Heart left ventricle (tissue), 16 donors: ENCODE measurements at regions not wholly inside any gene's neighbourhood (a gene's known extent, or its start where the extent isn't known, plus 50 kb on each side); places are given as distances from the start of the nearest gene placed in this dataset.

Source experiments
- ATAC-seq, 4 donors: fragments of 200-7000 bp; cut with Tn5 transposase; one replicate each; pipeline ENCODE4 v1.9.1; 2020 to 2022; ENCODE audit warnings: moderate library complexity in 4 of 4, mild to moderate bottlenecking in 3 of 4, moderate number of reproducible peaks in 1 of 4
- DNase-seq, 5 donors: peaks; one replicate each; pipeline ENCODE4 v3.0.0-alpha.2; 2020
- H3K27ac ChIP-seq, 12 donors: fragments of 200-600 bp; sonication (generic) in 4 of 12; one replicate each; pipeline versions ENCODE4 v1.5.0 to v1.8.0; 2016 to 2022; ENCODE audit warnings: mild to moderate bottlenecking in 2 of 12
- H3K27me3 ChIP-seq, 9 donors: fragments of 200-600 bp; sonication (generic) in 2 of 9; one replicate each; pipeline versions ENCODE4 v1.5.1 to v1.8.0; 2016 to 2022; ENCODE audit warnings: mild to moderate bottlenecking in 3 of 9
- H3K36me3 ChIP-seq, 9 donors: fragments of 200-600 bp; sonication (generic) in 2 of 9; one replicate each; pipeline versions ENCODE4 v1.5.0 to v1.8.0; 2018 to 2022; ENCODE audit warnings: mild to moderate bottlenecking in 2 of 9
- H3K4me1 ChIP-seq, 12 donors: fragments of 200-600 bp; sonication (generic) in 4 of 12; one replicate each; pipeline versions ENCODE4 v1.5.0 to v1.8.0; 2016 to 2022; ENCODE audit warnings: mild to moderate bottlenecking in 3 of 12
- H3K4me3 ChIP-seq, 12 donors: fragments of 200-600 bp; sonication (generic) in 4 of 12; one replicate each; pipeline versions ENCODE4 v1.5.0 to v1.8.0; 2017 to 2022; ENCODE audit warnings: mild to moderate bottlenecking in 9 of 12, moderate library complexity in 4 of 12
- H3K9me3 ChIP-seq, 12 donors: fragments of 200-600 bp; sonication (generic) in 4 of 12; one replicate each; pipeline versions ENCODE4 v1.5.0 to v1.8.0; 2016 to 2022; ENCODE audit warnings: mild to moderate bottlenecking in 1 of 12
- POLR2A ChIP-seq, 2 donors: fragments of 450-650 bp; IDR thresholded peaks; one replicate each; pipeline ENCODE4 v1.6.1; 2017; ENCODE audit warnings: antibody characterized with exemption in 2 of 2, mild to moderate bottlenecking in 2 of 2, moderate library complexity in 2 of 2
- WGBS, 4 donors: extraction: QIAGEN DNeasy Blood & Tissue Kit in 2 of 4; methylation state at CpG; one replicate each; pipeline versions ENCODE4 v1.1.5 to v1.1.7; 2013 to 2018; 5-methylcytosine and 5-hydroxymethylcytosine counted together
- intact Hi-C, 10 donors: fragments of 100-400 bp; cut with DNase I; formaldehyde crosslinking; loops; one replicate each; pipeline versions ENCODE4 v1.11.1 to v1.14.2; 2022
- TF ChIP-seq, protein P1 (sequence below), 12 donors: fragments of 200-600 bp; sonication (generic) in 4 of 12; IDR thresholded peaks; one replicate each; pipeline versions ENCODE4 v1.5.0 to v1.8.0; 2018 to 2022; ENCODE audit warnings: antibody characterized with exemption in 12 of 12, mild to moderate bottlenecking in 5 of 12
- donor health status: ischemic (EF 13 %, LVEDD 7.1; RV severe dilation, severe dysfunction).
- donor health status: healthy with polysubstance abuse.
- donor health status: DM: no; HTN: yes; CAD: no.
- donor health status: DM: no; HTN: no; CAD: no.
- donor health status: ischemic (EF 25% LVEDD 6.9; RV normal size, moderate dysfunction).
- donor health status: ischemic (EF 25% LVEDD 5.7; RV mildly dilated, moderate dysfunction).
- donor health status: healthy.
- donor health status: DM: yes; HTN: yes; CAD: no.
- donor health status: ischemic (EF 35%, LVEDD 5.7; RV mildly dilated, moderate dysfunction).
- donor health status: nonischemic (EF 11% LVEDD 7.7; RV severe dilation, severe dysfunction).
- donor health status: DM: yes; HTN: yes; CAD: no.
- donor health status: PGD.
- donor health status: ischemic (EF 29% LVEDD 5.4; RV normal size, mild dysfunction).
- donor health status: nonischemic (EF 23%, LVEDD 6.1; RV moderate dilation, normal function).

GRCh38 chrX:147737690-147738089 is 174.0 kb upstream of the FMR1 start:
- H3K36me3 ChIP-seq = no peaks in the 10 kb centered on the region
- TF ChIP-seq, protein P1, sequence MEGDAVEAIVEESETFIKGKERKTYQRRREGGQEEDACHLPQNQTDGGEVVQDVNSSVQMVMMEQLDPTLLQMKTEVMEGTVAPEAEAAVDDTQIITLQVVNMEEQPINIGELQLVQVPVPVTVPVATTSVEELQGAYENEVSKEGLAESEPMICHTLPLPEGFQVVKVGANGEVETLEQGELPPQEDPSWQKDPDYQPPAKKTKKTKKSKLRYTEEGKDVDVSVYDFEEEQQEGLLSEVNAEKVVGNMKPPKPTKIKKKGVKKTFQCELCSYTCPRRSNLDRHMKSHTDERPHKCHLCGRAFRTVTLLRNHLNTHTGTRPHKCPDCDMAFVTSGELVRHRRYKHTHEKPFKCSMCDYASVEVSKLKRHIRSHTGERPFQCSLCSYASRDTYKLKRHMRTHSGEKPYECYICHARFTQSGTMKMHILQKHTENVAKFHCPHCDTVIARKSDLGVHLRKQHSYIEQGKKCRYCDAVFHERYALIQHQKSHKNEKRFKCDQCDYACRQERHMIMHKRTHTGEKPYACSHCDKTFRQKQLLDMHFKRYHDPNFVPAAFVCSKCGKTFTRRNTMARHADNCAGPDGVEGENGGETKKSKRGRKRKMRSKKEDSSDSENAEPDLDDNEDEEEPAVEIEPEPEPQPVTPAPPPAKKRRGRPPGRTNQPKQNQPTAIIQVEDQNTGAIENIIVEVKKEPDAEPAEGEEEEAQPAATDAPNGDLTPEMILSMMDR (IDR thresholded peaks at IDR 0.05) = no peak
- TF ChIP-seq POLR2A (IDR thresholded peaks at IDR 0.05) = no peak
- intact Hi-C loops = no loop called here
- H3K4me1 ChIP-seq = no peaks in the 10 kb centered on the region
- H3K9me3 ChIP-seq = no peaks in the 10 kb centered on the region
- 52 to 83% (median 78%) methylated on average over 3 of the region's 3 CpGs for WGBS, 4 donors
- H3K27me3 ChIP-seq = no peaks in the 10 kb centered on the region
- DNase-seq (no peak), ATAC-seq (no peak)
- no peak overlapping the region for H3K27ac ChIP-seq
- H3K4me3 ChIP-seq = no peak overlapping the region

- H3K36me3 ChIP-seq = no peaks in the 10 kb centered on the region
- H3K4me3 ChIP-seq = no peak overlapping the region
- no peaks in the 10 kb centered on the region for H3K27me3 ChIP-seq
- no peak overlapping the region for H3K27ac ChIP-seq
- TF ChIP-seq POLR2A (IDR thresholded peaks at IDR 0.05) = no peak
- TF ChIP-seq, protein P1 (IDR thresholded peaks at IDR 0.05) = no peak
- H3K9me3 ChIP-seq = no peaks in the 10 kb centered on the region
- 38 to 59% (median 46%) methylated on average over 3 of the region's 3 CpGs for WGBS, 4 donors
- intact Hi-C loops = no loop called here
- no peak for DNase-seq
- no peak for ATAC-seq
- no peaks in the 10 kb centered on the region for H3K4me1 ChIP-seq
Measured at GRCh38 chrX:147738265-147738664, 173.5 kb upstream of the FMR1 start.

GRCh38 chrX:147739196-147739595 is 172.5 kb upstream of the FMR1 start:
- no peak for TF ChIP-seq POLR2A (IDR thresholded peaks at IDR 0.05)
- TF ChIP-seq, protein P1 (IDR thresholded peaks at IDR 0.05) = no peak
- Histone ChIP-seq H3K4me1 (no peaks in the 10 kb centered on the region), H3K9me3 (no peaks in the 10 kb centered on the region), H3K36me3 (no peaks in the 10 kb centered on the region), H3K4me3 (no peak overlapping the region), H3K27ac (no peak overlapping the region), H3K27me3 (no peaks in the 10 kb centered on the region)
- WGBS, 4 donors = 47 to 52% (median 50%) methylated on average over 1 of the region's 1 CpG
- ATAC-seq (no peak), DNase-seq (no peak)
- intact Hi-C loops = no loop called here

DNA sequence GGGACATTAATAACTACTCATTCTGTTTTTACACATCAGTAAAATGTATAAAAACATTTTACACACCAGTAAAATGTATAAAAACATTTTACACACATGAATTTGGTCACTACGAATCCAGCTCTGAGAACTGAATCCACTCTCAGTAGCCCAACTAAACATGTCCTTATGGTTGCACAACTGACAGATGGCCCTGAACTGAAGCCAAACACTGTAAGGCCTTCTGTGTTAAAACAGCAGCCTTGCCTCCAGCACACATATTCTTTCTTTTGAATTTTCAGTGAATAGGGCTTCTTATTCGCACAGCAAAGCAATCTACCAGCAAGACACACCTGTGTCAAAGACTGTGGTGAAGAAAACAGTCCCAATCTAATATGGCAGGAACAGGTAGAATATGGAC is 169.9 kb upstream of the FMR1 start:
- H3K9me3 ChIP-seq = no peaks in the 10 kb centered on the region
- H3K27me3 ChIP-seq = peaks cover 0 to 6% (median 0%) of the 10 kb centered on the region in 9 donors
- H3K4me3 ChIP-seq = no peak overlapping the region
- no peaks in the 10 kb centered on the region for H3K36me3 ChIP-seq
- TF ChIP-seq, protein P1 (IDR thresholded peaks at IDR 0.05) = no peak
- TF ChIP-seq POLR2A (IDR thresholded peaks at IDR 0.05) = no peak
- ATAC-seq (no peak), DNase-seq (no peak)
- no peak overlapping the region for H3K27ac ChIP-seq
- H3K4me1 ChIP-seq = no peaks in the 10 kb centered on the region
- 78 to 85% (median 85%) methylated on average over 2 of the region's 2 CpGs for WGBS, 4 donors
- intact Hi-C loops = no loop called here
